ENCODE measurements at regions not wholly inside any gene's neighbourhood (a gene's known extent, or its start where the extent isn't known, plus 50 kb on each side); places are given as distances from the start of the nearest gene placed in this dataset.

- Histone ChIP-seq H3K4me1 (no peaks in the 10 kb centered on the region), H3K36me3 (no peaks in the 10 kb centered on the region), H3K27ac (no peak overlapping the region), H3K9me3 (replicated peaks) (no peaks in the 10 kb centered on the region), H3K27me3 (no peaks in the 10 kb centered on the region), H3K4me3 (no peak overlapping the region)
- no peak for DNase-seq
Measured at GRCh38 chr1:34400675-34401074, 224.0 kb downstream of the C1orf94 start.

- Histone ChIP-seq H3K36me3 (no peaks in the 10 kb centered on the region), H3K4me3 (no peak overlapping the region), H3K9me3 (replicated peaks) (no peaks in the 10 kb centered on the region)
Measured at GRCh38 chr1:34403156-34403555, 226.4 kb downstream of the C1orf94 start.

GRCh38 chr1:34404804-34405203 lies 228.1 kb downstream of the C1orf94 start:
- H3K27me3 ChIP-seq: peaks cover 9% of the 10 kb centered on the region; the same call in 1 of the 2 replicates
- no peak overlapping the region for H3K27ac ChIP-seq
- H3K36me3 ChIP-seq: no peaks in the 10 kb centered on the region
- no peak for DNase-seq
- no peaks in the 10 kb centered on the region for H3K4me1 ChIP-seq
- no peak overlapping the region for H3K4me3 ChIP-seq
- no peaks in the 10 kb centered on the region for H3K9me3 ChIP-seq (replicated peaks)

More at GRCh38 chr1:34403156-34403555, 226.4 kb downstream of the C1orf94 start:
- no peak for DNase-seq
- Histone ChIP-seq H3K4me1 (no peaks in the 10 kb centered on the region), H3K27me3 (0 out of 2 replicates have a peak, but pooled peaks cover 4% of the 10 kb centered on the region), H3K27ac (no peak overlapping the region)

GRCh38 chr1:34405266-34405959 lies 228.7 kb downstream of the C1orf94 start:
- no peaks in the 10 kb centered on the region for H3K9me3 ChIP-seq (replicated peaks)

GRCh38 chr1:34406377-34406776 lies 229.7 kb downstream of the C1orf94 start:
- Histone ChIP-seq H3K36me3 (no peaks in the 10 kb centered on the region), H3K4me3 (no peak overlapping the region), H3K27me3 (peaks cover 9% of the 10 kb centered on the region), H3K9me3 (replicated peaks) (no peaks in the 10 kb centered on the region), H3K4me1 (no peaks in the 10 kb centered on the region), H3K27ac (no peak overlapping the region)
- DNase-seq: no peak

More at GRCh38 chr1:34405266-34405959, 228.7 kb downstream of the C1orf94 start:
- peaks cover 9% of the 10 kb centered on the region; the same call in 1 of the 2 replicates for H3K27me3 ChIP-seq
- no peak overlapping the region for H3K27ac ChIP-seq
- H3K4me3 ChIP-seq: no peak overlapping the region
- H3K4me1 ChIP-seq: no peaks in the 10 kb centered on the region
- H3K36me3 ChIP-seq: no peaks in the 10 kb centered on the region
- no peak for DNase-seq

- Histone ChIP-seq H3K4me1 (no peaks in the 10 kb centered on the region), H3K9me3 (replicated peaks) (no peaks in the 10 kb centered on the region), H3K4me3 (no peak overlapping the region), H3K27ac (no peak overlapping the region), H3K27me3 (peaks cover 9% of the 10 kb centered on the region), H3K36me3 (no peaks in the 10 kb centered on the region)
- no peak for DNase-seq
Measured at GRCh38 chr1:34406833-34407539, 230.3 kb downstream of the C1orf94 start.

- H3K9me3 ChIP-seq (replicated peaks): no peaks in the 10 kb centered on the region
- H3K4me1 ChIP-seq: no peaks in the 10 kb centered on the region
- no peaks in the 10 kb centered on the region for H3K36me3 ChIP-seq
- H3K27ac ChIP-seq: no peak overlapping the region
- no peak for DNase-seq
- H3K4me3 ChIP-seq: no peak overlapping the region
- H3K27me3 ChIP-seq: peaks cover 9% of the 10 kb centered on the region
Measured at GRCh38 chr1:34408011-34408410, 231.3 kb downstream of the C1orf94 start.

- no peaks in the 10 kb centered on the region for H3K36me3 ChIP-seq
- no peak overlapping the region for H3K4me3 ChIP-seq
- H3K27ac ChIP-seq: no peak overlapping the region
- H3K27me3 ChIP-seq: peaks cover 9% of the 10 kb centered on the region
- H3K9me3 ChIP-seq (replicated peaks): no peaks in the 10 kb centered on the region
- no peak for DNase-seq
- H3K4me1 ChIP-seq: no peaks in the 10 kb centered on the region
Measured at GRCh38 chr1:34409689-34410229, 233.1 kb downstream of the C1orf94 start.

GRCh38 chr1:34412598-34413370 lies 236.1 kb downstream of the C1orf94 start:
- Histone ChIP-seq H3K27ac (no peak overlapping the region), H3K27me3 (peaks cover 12% of the 10 kb centered on the region), H3K4me1 (no peaks in the 10 kb centered on the region), H3K9me3 (replicated peaks) (no peaks in the 10 kb centered on the region), H3K4me3 (no peak overlapping the region), H3K36me3 (no peaks in the 10 kb centered on the region)
- no peak for DNase-seq

- DNase-seq: no peak
- Histone ChIP-seq H3K27ac (no peak overlapping the region), H3K36me3 (no peaks in the 10 kb centered on the region), H3K27me3 (peaks cover 16% of the 10 kb centered on the region), H3K4me1 (no peaks in the 10 kb centered on the region), H3K4me3 (no peak overlapping the region), H3K9me3 (replicated peaks) (no peaks in the 10 kb centered on the region)
Measured at GRCh38 chr1:34415140-34415539, 238.4 kb downstream of the C1orf94 start.

GRCh38 chr1:34418166-34418565 lies 241.5 kb downstream of the C1orf94 start:
- Histone ChIP-seq H3K27ac (no peak overlapping the region), H3K4me1 (no peaks in the 10 kb centered on the region), H3K4me3 (no peak overlapping the region), H3K36me3 (no peaks in the 10 kb centered on the region), H3K27me3 (peaks cover 20% of the 10 kb centered on the region), H3K9me3 (replicated peaks) (no peaks in the 10 kb centered on the region)
- no peak for DNase-seq

GRCh38 chr1:34419663-34420136 lies 243.0 kb downstream of the C1orf94 start:
- H3K27ac ChIP-seq: no peak overlapping the region
- H3K4me1 ChIP-seq: no peaks in the 10 kb centered on the region
- peak; percentile 12 to 21 for DNase-seq
- no peaks in the 10 kb centered on the region for H3K9me3 ChIP-seq (replicated peaks)
- H3K4me3 ChIP-seq: no peak overlapping the region
- H3K36me3 ChIP-seq: no peaks in the 10 kb centered on the region
- peaks cover 20% of the 10 kb centered on the region for H3K27me3 ChIP-seq

- DNase-seq: no peak
- Histone ChIP-seq H3K4me1 (no peaks in the 10 kb centered on the region), H3K36me3 (no peaks in the 10 kb centered on the region), H3K4me3 (no peak overlapping the region), H3K27ac (no peak overlapping the region), H3K27me3 (peaks cover 5% of the 10 kb centered on the region), H3K9me3 (replicated peaks) (no peaks in the 10 kb centered on the region)
Measured at GRCh38 chr1:34425046-34425445, 248.3 kb downstream of the C1orf94 start.

- Histone ChIP-seq H3K4me3 (no peak overlapping the region), H3K9me3 (replicated peaks) (no peaks in the 10 kb centered on the region), H3K27ac (no peak overlapping the region), H3K4me1 (no peaks in the 10 kb centered on the region), H3K27me3 (peaks cover 1% of the 10 kb centered on the region; the same call in 1 of the 2 replicates), H3K36me3 (no peaks in the 10 kb centered on the region)
- DNase-seq: no peak
Measured at GRCh38 chr1:34425785-34426184, 249.1 kb downstream of the C1orf94 start.

Data from SJCRH30 (cell line).